Astrocyte of the spinal cord (primary cell): ENCODE measurements at regions not wholly inside any gene's neighbourhood (a gene's known extent, or its start where the extent isn't known, plus 50 kb on each side); places are given as distances from the start of the nearest gene placed in this dataset.
"Not testable (repeated sequence)": the region's sequence is repeated elsewhere in the genome, so short reads cannot be mapped to it uniquely, and the experiment has no call there.

Source experiments
- DNase-seq: peaks from one replicate; pipeline ENCODE4 v3.0.0; 2011; ENCODE audit warnings: low read depth, low spot score
- H3K4me3 ChIP-seq: 2 replicates; pipeline ENCODE4 v1.5.1; 2011; ENCODE audit warnings: low read depth, mild to moderate bottlenecking, low read length, moderate library complexity
- in situ Hi-C: cut with HindIII; loops from 2 replicates; pipeline ENCODE4 v1.10.0; 2017; ENCODE audit warnings: low sequenced_read_pairs
- TF ChIP-seq, protein P1 (sequence below): IDR thresholded peaks from 2 replicates; pipeline ENCODE4 v1.5.1; 2012; ENCODE audit warnings: low read depth, mild to moderate bottlenecking, low read length, inconsistent platforms

DNA sequence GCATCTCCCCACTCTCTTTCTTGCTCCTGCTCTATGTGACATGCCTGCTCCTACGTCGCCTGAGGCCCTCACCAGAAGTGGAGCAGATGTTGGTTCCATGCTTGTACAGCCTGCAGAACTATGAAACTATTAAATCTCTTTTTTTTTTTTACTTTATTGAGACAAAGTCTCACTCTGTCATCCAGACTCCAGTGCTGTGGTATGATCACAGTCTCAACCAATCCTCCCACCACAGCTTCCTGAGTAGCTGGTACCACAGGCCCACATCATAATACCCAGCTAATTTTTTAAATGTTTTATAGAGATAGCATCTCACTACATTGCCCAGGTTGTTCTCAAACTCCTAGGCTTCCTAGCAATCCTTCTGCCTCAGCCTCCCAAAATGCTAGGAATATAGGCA, 1067.7 kb downstream of the PCDH9 start:
- in situ Hi-C loops: no loop called here
- DNase-seq: no peak
- TF ChIP-seq, protein P1, sequence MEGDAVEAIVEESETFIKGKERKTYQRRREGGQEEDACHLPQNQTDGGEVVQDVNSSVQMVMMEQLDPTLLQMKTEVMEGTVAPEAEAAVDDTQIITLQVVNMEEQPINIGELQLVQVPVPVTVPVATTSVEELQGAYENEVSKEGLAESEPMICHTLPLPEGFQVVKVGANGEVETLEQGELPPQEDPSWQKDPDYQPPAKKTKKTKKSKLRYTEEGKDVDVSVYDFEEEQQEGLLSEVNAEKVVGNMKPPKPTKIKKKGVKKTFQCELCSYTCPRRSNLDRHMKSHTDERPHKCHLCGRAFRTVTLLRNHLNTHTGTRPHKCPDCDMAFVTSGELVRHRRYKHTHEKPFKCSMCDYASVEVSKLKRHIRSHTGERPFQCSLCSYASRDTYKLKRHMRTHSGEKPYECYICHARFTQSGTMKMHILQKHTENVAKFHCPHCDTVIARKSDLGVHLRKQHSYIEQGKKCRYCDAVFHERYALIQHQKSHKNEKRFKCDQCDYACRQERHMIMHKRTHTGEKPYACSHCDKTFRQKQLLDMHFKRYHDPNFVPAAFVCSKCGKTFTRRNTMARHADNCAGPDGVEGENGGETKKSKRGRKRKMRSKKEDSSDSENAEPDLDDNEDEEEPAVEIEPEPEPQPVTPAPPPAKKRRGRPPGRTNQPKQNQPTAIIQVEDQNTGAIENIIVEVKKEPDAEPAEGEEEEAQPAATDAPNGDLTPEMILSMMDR: no peak
- no peak overlapping the region for H3K4me3 ChIP-seq

DNA sequence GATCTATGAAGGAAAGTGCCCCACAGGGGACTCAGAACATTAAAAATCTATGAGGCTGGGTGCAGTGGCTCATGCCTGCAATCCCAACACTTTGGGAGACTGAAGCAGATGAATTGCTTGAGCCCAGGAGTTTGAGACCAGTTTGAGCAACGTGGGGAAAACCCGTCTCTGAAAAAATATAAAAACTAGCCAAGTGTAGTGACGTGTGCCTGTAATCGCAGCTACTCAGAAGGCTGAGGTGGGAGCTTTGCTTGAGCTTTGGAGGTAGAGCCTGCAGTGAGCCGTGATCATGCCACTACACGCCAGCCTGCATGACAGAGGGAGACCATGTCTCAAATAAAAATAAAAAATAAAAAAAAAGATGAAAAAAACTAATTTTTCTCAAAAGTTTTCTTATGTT, 1070.6 kb downstream of the PCDH9 start:
- in situ Hi-C loops: no loop called here
- TF ChIP-seq, protein P1: no peak
- no peak overlapping the region for H3K4me3 ChIP-seq
- no peak for DNase-seq

DNA sequence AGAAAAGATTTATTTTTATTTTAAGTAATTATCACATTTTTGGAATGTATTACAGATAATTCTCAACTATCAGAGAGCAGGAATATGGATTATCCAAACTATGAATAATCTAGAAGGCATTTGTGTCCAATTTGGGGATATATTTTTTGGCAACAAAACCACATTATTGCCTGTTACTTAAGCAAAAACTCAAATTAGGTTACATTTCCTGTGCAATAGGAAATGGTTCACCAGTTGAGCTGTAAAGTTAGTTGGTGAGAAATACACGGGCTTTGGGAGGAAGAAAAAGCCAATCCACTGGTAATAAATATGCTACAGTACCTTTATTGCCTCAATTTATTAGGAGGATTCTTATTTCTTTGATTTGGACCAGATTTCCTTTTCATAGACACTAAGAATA, 1075.2 kb downstream of the PCDH9 start:
- H3K4me3 ChIP-seq: no peak overlapping the region
- DNase-seq: no peak
- TF ChIP-seq, protein P1: no peak
- in situ Hi-C loops: no loop called here

DNA sequence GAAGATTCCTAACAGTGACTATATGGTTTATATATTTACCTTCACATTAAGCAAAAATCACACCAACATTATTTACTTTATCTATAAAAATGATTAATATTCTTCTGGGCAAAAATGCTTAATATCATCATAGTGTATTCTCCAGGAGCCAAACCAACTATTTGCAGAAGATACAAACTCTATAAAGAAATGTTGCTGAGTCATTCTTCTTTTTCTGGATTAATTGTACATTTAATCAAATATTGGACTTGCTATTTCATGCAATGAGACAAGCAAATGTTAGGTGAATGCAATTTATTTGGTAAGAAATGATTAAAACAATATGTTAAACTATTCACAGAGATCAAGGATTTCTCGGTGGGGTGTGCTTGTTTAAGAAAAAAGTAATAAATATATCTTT, 1075.8 kb downstream of the PCDH9 start:
- TF ChIP-seq, protein P1: no peak
- DNase-seq: no peak
- H3K4me3 ChIP-seq: no peak overlapping the region
- in situ Hi-C loops: no loop called here

DNA sequence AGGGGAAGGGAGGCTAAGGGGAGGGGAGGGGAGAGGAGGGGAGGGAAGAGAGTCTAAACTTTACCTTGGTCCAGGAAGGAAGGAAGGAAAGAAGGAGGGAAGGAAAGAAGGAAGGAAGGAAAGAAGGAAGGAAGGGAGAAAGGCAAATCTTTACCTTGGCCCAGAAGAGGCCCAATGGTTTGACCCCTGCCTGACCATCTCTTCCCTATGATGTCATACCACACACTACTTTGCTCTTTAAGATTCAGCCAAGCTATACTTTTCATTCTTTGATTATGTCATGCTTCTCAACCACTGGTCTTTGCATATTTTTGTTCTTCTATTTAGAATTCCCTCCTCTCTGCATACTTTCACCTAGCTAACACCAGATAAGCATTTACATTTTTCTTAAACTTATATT, 1077.5 kb downstream of the PCDH9 start:
- no peak for DNase-seq
- H3K4me3 ChIP-seq: no peak overlapping the region
- TF ChIP-seq, protein P1: no peak
- in situ Hi-C loops: no loop called here

DNA sequence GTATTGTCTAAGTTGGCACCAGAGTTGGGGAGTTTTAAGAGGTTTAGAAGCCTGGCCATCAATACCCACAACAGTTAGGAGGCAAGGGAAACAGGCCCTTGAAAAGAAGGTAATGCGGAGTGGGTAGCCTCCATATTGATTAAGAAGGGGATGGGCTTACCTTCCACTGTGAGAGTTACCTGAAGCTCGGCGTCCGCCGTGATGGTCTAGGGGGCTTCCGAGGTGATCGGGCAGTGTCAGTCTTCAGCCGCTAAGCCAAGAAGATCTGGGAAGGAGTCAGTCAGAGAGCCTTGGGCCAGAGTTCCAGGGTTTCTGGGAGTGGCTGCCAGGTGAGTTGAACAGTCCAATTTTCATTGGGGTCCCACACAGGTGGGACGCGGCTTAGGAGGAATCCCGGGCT, 1085.8 kb downstream of the PCDH9 start:
- in situ Hi-C loops, H3K4me3 ChIP-seq, DNase-seq: not testable (repeated sequence)

DNA sequence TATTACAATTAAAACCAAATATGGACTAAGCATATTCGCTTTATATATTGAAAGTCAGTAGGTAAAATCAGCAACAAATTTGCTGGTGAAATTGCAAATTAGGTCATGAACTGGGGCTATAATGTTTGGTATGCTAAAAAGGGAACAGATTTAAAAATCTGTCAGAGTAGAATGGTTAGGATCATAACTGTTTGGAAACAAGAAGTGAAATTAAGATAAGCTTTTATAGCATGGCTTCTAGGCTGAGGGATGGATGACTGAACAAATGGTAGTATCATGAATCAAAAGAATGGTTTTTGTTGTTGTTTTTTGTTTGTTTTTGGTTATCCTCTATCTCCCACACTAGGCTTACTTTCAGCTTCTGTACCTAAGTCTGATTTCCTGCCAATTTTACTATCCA, 1090.4 kb downstream of the PCDH9 start:
- no peak for DNase-seq
- TF ChIP-seq, protein P1: no peak
- H3K4me3 ChIP-seq: no peak overlapping the region
- in situ Hi-C loops: no loop called here
